ENCODE measurements at regions not wholly inside any gene's neighbourhood (a gene's known extent, or its start where the extent isn't known, plus 50 kb on each side); places are given as distances from the start of the nearest gene placed in this dataset.
"Not testable (repeated sequence)": the region's sequence is repeated elsewhere in the genome, so short reads cannot be mapped to it uniquely, and the experiment has no call there.

GRCh38 chr15:38793206-38793810 lies 228.7 kb upstream of the RASGRP1 start:
- no peak overlapping the region for H3K4me3 ChIP-seq (ENCODE audit: insufficient read depth, low read depth, low read length, poor library complexity, severe bottlenecking)
- no peak overlapping the region for H3K27ac ChIP-seq (ENCODE audit: insufficient read depth, low read length, poor library complexity, severe bottlenecking)
- H3K4me1 ChIP-seq (ENCODE audit: control insufficient read depth, insufficient read depth, low read length, poor library complexity, severe bottlenecking) = no peaks in the 10 kb centered on the region
- no peaks in the 10 kb centered on the region for H3K36me3 ChIP-seq (ENCODE audit: control insufficient read depth, insufficient read depth, low read length)
- DNase-seq = no peak
- H3K9me3 ChIP-seq (ENCODE audit: control insufficient read depth, low read length) = no peaks in the 10 kb centered on the region
- H3K27me3 ChIP-seq (replicated peaks; ENCODE audit: control insufficient read depth, insufficient read depth, low read length, poor library complexity, severe bottlenecking) = no peaks in the 10 kb centered on the region

- Histone ChIP-seq H3K4me3 (ENCODE audit: insufficient read depth, low read depth, low read length, poor library complexity, severe bottlenecking) (no peak overlapping the region), H3K9me3 (ENCODE audit: control insufficient read depth, low read length) (no peaks in the 10 kb centered on the region), H3K4me1 (ENCODE audit: control insufficient read depth, insufficient read depth, low read length, poor library complexity, severe bottlenecking) (no peaks in the 10 kb centered on the region), H3K36me3 (ENCODE audit: control insufficient read depth, insufficient read depth, low read length) (no peaks in the 10 kb centered on the region), H3K27me3 (replicated peaks; ENCODE audit: control insufficient read depth, insufficient read depth, low read length, poor library complexity, severe bottlenecking) (no peaks in the 10 kb centered on the region), H3K27ac (ENCODE audit: insufficient read depth, low read length, poor library complexity, severe bottlenecking) (no peak overlapping the region)
- no peak for DNase-seq
Observed at GRCh38 chr15:38795471-38796245, 231.0 kb upstream of the RASGRP1 start.

- H3K36me3 ChIP-seq (ENCODE audit: control insufficient read depth, insufficient read depth, low read length) = no peaks in the 10 kb centered on the region
- no peak overlapping the region for H3K4me3 ChIP-seq (ENCODE audit: insufficient read depth, low read depth, low read length, poor library complexity, severe bottlenecking)
- no peaks in the 10 kb centered on the region for H3K4me1 ChIP-seq (ENCODE audit: control insufficient read depth, insufficient read depth, low read length, poor library complexity, severe bottlenecking)
- no peaks in the 10 kb centered on the region for H3K27me3 ChIP-seq (replicated peaks; ENCODE audit: control insufficient read depth, insufficient read depth, low read length, poor library complexity, severe bottlenecking)
- H3K27ac ChIP-seq (ENCODE audit: insufficient read depth, low read length, poor library complexity, severe bottlenecking) = no peak overlapping the region
- DNase-seq = no peak
- no peaks in the 10 kb centered on the region for H3K9me3 ChIP-seq (ENCODE audit: control insufficient read depth, low read length)
Observed at GRCh38 chr15:38796589-38796988, 232.0 kb upstream of the RASGRP1 start.

GRCh38 chr15:38797506-38797905 lies 232.9 kb upstream of the RASGRP1 start:
- DNase-seq; H3K36me3 ChIP-seq (ENCODE audit: control insufficient read depth, insufficient read depth, low read length); H3K27ac ChIP-seq (ENCODE audit: insufficient read depth, low read length, poor library complexity, severe bottlenecking); H3K27me3 ChIP-seq (replicated peaks; ENCODE audit: control insufficient read depth, insufficient read depth, low read length, poor library complexity, severe bottlenecking); H3K4me3 ChIP-seq (ENCODE audit: insufficient read depth, low read depth, low read length, poor library complexity, severe bottlenecking); H3K9me3 ChIP-seq (ENCODE audit: control insufficient read depth, low read length); H3K4me1 ChIP-seq (ENCODE audit: control insufficient read depth, insufficient read depth, low read length, poor library complexity, severe bottlenecking): not testable (repeated sequence)

- H3K4me3 ChIP-seq (ENCODE audit: insufficient read depth, low read depth, low read length, poor library complexity, severe bottlenecking); DNase-seq; H3K27ac ChIP-seq (ENCODE audit: insufficient read depth, low read length, poor library complexity, severe bottlenecking); H3K9me3 ChIP-seq (ENCODE audit: control insufficient read depth, low read length); H3K27me3 ChIP-seq (replicated peaks; ENCODE audit: control insufficient read depth, insufficient read depth, low read length, poor library complexity, severe bottlenecking); H3K4me1 ChIP-seq (ENCODE audit: control insufficient read depth, insufficient read depth, low read length, poor library complexity, severe bottlenecking); H3K36me3 ChIP-seq (ENCODE audit: control insufficient read depth, insufficient read depth, low read length): not testable (repeated sequence)
Observed at GRCh38 chr15:38799202-38799601, 234.6 kb upstream of the RASGRP1 start.

- H3K36me3 ChIP-seq (ENCODE audit: control insufficient read depth, insufficient read depth, low read length) = no peaks in the 10 kb centered on the region
- no peak overlapping the region for H3K27ac ChIP-seq (ENCODE audit: insufficient read depth, low read length, poor library complexity, severe bottlenecking)
- no peaks in the 10 kb centered on the region for H3K4me1 ChIP-seq (ENCODE audit: control insufficient read depth, insufficient read depth, low read length, poor library complexity, severe bottlenecking)
- DNase-seq = no peak
- no peaks in the 10 kb centered on the region for H3K27me3 ChIP-seq (replicated peaks; ENCODE audit: control insufficient read depth, insufficient read depth, low read length, poor library complexity, severe bottlenecking)
- no peak overlapping the region for H3K4me3 ChIP-seq (ENCODE audit: insufficient read depth, low read depth, low read length, poor library complexity, severe bottlenecking)
- H3K9me3 ChIP-seq (ENCODE audit: control insufficient read depth, low read length) = no peaks in the 10 kb centered on the region
Observed at GRCh38 chr15:38809621-38810020, 245.0 kb upstream of the RASGRP1 start.

- H3K27ac ChIP-seq (ENCODE audit: insufficient read depth, low read length, poor library complexity, severe bottlenecking) = no peak overlapping the region
- H3K4me1 ChIP-seq (ENCODE audit: control insufficient read depth, insufficient read depth, low read length, poor library complexity, severe bottlenecking) = no peaks in the 10 kb centered on the region
- H3K27me3 ChIP-seq (replicated peaks; ENCODE audit: control insufficient read depth, insufficient read depth, low read length, poor library complexity, severe bottlenecking) = no peaks in the 10 kb centered on the region
- no peaks in the 10 kb centered on the region for H3K9me3 ChIP-seq (ENCODE audit: control insufficient read depth, low read length)
- no peaks in the 10 kb centered on the region for H3K36me3 ChIP-seq (ENCODE audit: control insufficient read depth, insufficient read depth, low read length)
- no peak overlapping the region for H3K4me3 ChIP-seq (ENCODE audit: insufficient read depth, low read depth, low read length, poor library complexity, severe bottlenecking)
- DNase-seq = no peak
Observed at GRCh38 chr15:38810686-38811085, 246.1 kb upstream of the RASGRP1 start.

- not testable (repeated sequence) for DNase-seq; H3K36me3 ChIP-seq (ENCODE audit: control insufficient read depth, insufficient read depth, low read length); H3K4me1 ChIP-seq (ENCODE audit: control insufficient read depth, insufficient read depth, low read length, poor library complexity, severe bottlenecking); H3K9me3 ChIP-seq (ENCODE audit: control insufficient read depth, low read length); H3K4me3 ChIP-seq (ENCODE audit: insufficient read depth, low read depth, low read length, poor library complexity, severe bottlenecking); H3K27ac ChIP-seq (ENCODE audit: insufficient read depth, low read length, poor library complexity, severe bottlenecking); H3K27me3 ChIP-seq (replicated peaks; ENCODE audit: control insufficient read depth, insufficient read depth, low read length, poor library complexity, severe bottlenecking)
Observed at GRCh38 chr15:38814254-38814653, 249.6 kb upstream of the RASGRP1 start.

GRCh38 chr15:38814891-38815290 lies 250.3 kb upstream of the RASGRP1 start:
- no peak overlapping the region for H3K4me3 ChIP-seq (ENCODE audit: insufficient read depth, low read depth, low read length, poor library complexity, severe bottlenecking)
- H3K9me3 ChIP-seq (ENCODE audit: control insufficient read depth, low read length) = no peaks in the 10 kb centered on the region
- H3K27ac ChIP-seq (ENCODE audit: insufficient read depth, low read length, poor library complexity, severe bottlenecking) = no peak overlapping the region
- DNase-seq = no peak
- H3K4me1 ChIP-seq (ENCODE audit: control insufficient read depth, insufficient read depth, low read length, poor library complexity, severe bottlenecking) = no peaks in the 10 kb centered on the region
- no peaks in the 10 kb centered on the region for H3K36me3 ChIP-seq (ENCODE audit: control insufficient read depth, insufficient read depth, low read length)
- H3K27me3 ChIP-seq (replicated peaks; ENCODE audit: control insufficient read depth, insufficient read depth, low read length, poor library complexity, severe bottlenecking) = no peaks in the 10 kb centered on the region

GRCh38 chr15:38817427-38818156 lies 253.0 kb upstream of the RASGRP1 start:
- no peaks in the 10 kb centered on the region for H3K36me3 ChIP-seq (ENCODE audit: control insufficient read depth, insufficient read depth, low read length)
- H3K4me1 ChIP-seq (ENCODE audit: control insufficient read depth, insufficient read depth, low read length, poor library complexity, severe bottlenecking) = no peaks in the 10 kb centered on the region
- no peaks in the 10 kb centered on the region for H3K9me3 ChIP-seq (ENCODE audit: control insufficient read depth, low read length)
- DNase-seq = peak; percentile 51 to 67 (median 52)
- H3K27me3 ChIP-seq (replicated peaks; ENCODE audit: control insufficient read depth, insufficient read depth, low read length, poor library complexity, severe bottlenecking) = no peaks in the 10 kb centered on the region
- H3K27ac ChIP-seq (ENCODE audit: insufficient read depth, low read length, poor library complexity, severe bottlenecking) = no peak overlapping the region
- no peak overlapping the region for H3K4me3 ChIP-seq (ENCODE audit: insufficient read depth, low read depth, low read length, poor library complexity, severe bottlenecking)
